GM19351 (cell line): ENCODE measurements at regions not wholly inside any gene's neighbourhood (a gene's known extent, or its start where the extent isn't known, plus 50 kb on each side); places are given as distances from the start of the nearest gene placed in this dataset.

Experiments used
- ATAC-seq: cut with Tn5 transposase; IDR thresholded peaks from one replicate; pipeline ENCODE4 v1.9.1; 2021; ENCODE audit warnings: mild to moderate bottlenecking, moderate library complexity; ENCODE audit not compliant: unreplicated experiment

DNA sequence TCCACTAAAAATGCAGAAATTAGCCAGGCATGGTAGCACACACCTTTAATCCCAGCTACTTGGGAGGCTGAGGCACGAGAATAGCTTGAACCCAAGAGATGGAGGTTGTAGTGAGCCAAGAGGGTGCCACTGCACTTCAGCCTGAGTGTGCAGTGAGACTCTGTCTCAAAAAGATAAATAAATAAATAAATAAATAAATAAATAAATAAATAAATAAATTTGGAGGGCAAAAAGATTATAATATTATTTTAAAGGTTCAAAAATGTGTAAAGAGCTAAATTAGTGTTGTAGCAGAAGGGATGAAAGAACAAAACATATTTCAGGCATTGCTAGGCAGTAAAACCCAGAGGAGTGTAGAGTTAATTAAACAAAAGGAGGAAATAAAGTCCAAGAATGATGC lies 1136.4 kb upstream of the CDH2 start:
- no peak for ATAC-seq

GRCh38 chr18:29311580-29311979 lies 1134.7 kb upstream of the CDH2 start:
- no peak for ATAC-seq

- ATAC-seq, result no peak
Observed at GRCh38 chr18:29309366-29309765, 1132.4 kb upstream of the CDH2 start.

DNA sequence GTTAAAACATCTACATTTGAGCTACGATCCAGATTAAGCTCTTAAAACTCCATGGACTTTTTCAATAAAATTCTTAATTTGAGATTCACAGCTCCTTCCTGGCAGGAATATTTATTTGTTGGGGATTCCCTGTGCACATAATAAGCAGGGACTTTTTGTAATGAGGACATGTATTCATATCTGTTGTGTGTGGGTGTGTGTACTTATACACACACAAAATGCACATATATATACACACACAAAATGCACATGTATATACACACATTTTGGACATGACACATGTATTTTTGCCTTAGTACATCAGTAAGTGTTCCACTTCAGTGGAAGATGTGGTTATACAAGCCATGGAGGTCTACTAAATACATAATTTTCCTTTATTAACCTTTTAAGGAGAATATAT lies 1131.1 kb upstream of the CDH2 start:
- ATAC-seq, result no peak

DNA sequence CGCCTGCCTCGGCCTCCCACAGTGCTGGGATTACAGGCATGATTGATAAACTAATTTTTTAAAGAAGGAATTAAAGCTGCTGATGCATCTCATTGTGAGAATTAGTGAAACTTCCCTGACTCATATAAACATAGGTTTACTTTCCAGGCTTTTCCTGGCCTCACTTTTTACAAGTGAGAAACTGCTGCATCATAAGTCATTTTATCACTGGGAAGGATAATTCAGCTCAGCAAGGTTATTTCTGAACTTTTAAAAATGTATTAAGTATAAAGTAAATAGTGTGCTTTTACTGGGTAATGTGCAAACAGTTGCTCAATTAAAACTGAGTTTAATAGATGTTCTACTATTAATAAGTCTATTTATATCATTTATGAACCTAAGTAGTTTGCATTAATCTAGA lies 1130.3 kb upstream of the CDH2 start:
- ATAC-seq, result no peak

DNA sequence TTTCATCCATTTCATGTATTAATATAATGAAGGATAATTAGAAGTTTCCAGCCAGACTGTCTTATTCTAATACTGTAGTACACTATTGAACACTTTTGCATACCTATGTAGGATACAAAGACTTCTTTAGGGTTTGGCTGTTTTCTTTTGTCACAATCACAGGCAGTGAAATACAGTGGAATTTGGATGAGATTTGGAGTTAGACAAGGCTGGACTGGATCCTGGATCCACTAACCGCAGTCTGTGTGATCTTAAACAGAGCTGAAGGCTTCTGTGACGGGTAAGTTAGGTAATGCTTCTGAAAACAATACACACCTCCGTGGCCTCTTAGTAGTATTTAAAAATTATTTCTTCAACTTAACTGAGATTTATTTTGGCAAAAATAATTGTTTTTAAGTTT lies 1128.6 kb upstream of the CDH2 start:
- ATAC-seq, result no peak

- ATAC-seq, result no peak
Observed at GRCh38 chr18:29301048-29301447, 1124.1 kb upstream of the CDH2 start.

GRCh38 chr18:29285471-29285870 lies 1108.5 kb upstream of the CDH2 start:
- no peak for ATAC-seq

DNA sequence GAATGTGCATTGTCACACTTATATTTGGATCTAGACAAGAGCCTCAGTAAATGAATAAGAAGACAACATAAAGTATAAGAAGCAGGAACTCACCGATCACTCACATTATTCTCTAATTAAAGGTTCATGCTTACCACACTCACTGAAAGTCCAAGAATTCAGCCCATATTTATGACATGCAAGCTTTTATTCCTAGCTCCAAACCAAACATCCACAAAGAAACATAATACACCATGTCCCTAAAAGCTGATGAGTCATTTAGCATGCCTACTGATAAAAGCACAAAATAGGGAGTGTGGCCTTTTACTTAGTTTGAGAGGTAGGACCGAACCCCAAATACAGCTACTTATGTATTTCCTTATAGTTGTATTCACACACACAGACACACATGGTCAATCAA lies 1094.6 kb upstream of the CDH2 start:
- no peak for ATAC-seq

GRCh38 chr18:29259838-29260237 lies 1082.9 kb upstream of the CDH2 start:
- no peak for ATAC-seq

- ATAC-seq, result no peak
Observed at GRCh38 chr18:29254123-29254522, 1077.2 kb upstream of the CDH2 start.

DNA sequence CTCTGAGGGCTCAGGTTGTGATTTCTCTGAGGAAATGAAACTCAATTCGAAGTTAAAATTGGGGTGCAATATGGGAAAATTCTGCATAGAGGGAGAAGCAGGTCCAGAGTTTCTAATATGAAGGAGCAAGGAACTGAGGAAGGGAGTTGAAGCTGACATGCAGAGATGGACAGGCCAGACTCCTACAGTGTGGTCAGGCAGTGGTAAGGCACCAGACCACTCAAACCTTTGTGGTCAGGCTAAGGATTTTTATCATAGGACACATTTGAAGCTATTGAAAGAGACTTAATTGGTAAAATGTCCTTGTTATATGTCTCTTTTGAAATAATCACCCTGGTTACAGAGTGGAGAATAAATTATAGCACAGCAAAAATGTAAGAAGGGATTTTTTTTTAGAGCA lies 1074.8 kb upstream of the CDH2 start:
- no peak for ATAC-seq

DNA sequence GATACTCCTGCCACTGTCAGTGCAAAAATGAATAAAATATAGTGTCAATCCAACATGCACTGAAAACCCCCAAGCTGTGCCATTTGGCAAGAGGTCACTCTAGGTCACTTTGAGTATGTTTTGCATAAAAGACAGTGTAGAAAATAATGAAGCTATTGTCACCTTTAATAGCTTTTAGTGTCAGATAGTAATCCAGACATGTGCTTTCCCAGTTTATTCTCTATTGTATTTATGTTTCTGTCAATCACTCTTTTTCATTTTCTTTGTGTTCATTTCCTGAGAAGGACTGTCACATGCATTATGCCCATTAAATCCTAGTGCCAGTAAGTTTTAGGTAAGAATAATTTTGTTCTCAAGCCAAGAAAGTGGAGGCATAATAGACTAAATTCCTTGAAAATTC lies 1073.9 kb upstream of the CDH2 start:
- ATAC-seq, result no peak

DNA sequence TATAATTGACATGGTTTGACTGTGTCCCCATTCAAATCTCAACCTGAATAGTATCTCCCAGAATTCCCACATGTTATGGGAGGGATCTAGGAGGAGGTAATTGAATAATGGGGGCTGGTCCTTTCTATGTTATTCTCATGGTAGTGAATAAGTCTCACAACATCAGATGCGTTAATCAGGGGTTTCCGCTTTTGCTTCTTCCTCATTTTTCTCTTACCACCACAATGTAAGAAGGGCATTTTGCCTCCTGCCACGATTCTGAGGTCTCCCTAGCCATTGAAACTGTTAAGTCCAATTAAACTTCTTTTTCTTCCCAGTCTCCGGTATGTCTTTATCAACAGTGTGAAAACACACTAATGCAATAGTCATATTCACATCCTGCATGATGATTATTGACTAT lies 1073.3 kb upstream of the CDH2 start:
- no peak for ATAC-seq

GRCh38 chr18:29248805-29249204 lies 1071.9 kb upstream of the CDH2 start:
- ATAC-seq, result no peak

GRCh38 chr18:29241199-29241598 lies 1064.3 kb upstream of the CDH2 start:
- ATAC-seq, result no peak

DNA sequence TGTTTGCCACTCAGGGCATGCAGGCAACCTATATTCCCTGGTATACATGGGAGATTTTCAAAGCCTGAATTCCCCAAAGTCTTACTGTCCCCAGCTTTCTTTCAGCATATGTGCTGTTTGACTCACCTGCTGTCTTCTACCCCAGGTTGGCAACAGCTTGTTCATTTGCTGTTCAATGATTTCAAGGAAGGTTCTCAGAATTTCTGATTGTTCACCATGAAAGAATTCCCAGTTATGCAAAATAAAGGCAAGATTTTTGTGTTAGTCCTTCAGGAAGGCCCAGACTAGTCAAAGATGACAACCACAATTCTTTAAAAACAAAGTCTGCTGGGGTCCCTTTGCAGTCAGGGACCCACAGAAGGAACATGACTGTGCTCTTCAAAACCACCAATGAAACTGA lies 1057.8 kb upstream of the CDH2 start:
- no peak for ATAC-seq

DNA sequence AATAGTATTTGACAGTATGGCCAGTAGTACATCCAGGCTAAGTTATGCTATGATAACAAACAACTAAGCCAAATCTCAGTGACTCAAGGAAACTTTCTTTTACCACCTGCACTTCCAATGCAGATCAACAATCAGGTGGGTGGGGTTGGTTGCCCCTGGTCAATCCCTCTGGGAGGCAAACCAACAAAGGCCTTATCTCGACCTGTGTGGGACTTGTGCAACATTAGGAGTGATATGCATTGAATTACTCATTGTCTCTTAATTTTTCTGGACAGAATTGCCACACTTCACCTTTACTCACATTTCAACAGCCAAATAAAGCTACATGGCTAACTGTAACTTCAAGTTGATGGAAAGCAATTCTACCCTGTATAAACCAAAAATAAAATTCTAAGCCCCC lies 1049.3 kb upstream of the CDH2 start:
- no peak for ATAC-seq

DNA sequence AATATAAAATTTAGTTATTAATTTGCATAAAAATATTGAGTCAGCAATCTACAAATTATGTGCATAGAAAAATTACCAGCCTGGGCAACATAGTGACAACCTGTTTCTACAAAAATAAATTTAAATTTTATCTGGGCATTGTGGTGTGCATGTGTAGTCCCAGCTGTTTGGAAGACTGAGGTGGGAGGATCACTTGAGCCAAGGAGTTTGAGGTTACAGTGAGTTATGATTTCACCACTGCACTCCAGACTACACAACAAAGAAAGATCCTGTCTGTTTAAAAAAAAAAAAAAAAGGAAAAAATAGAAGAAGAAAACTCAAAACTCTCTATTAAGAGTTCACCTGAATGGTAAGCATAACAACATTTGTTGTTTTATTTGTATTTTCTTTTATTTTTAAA lies 1048.4 kb upstream of the CDH2 start:
- ATAC-seq, result no peak

GRCh38 chr18:29218091-29218490 lies 1041.2 kb upstream of the CDH2 start:
- no peak for ATAC-seq

- no peak for ATAC-seq
Observed at GRCh38 chr18:29217124-29217915, 1040.4 kb upstream of the CDH2 start.

DNA sequence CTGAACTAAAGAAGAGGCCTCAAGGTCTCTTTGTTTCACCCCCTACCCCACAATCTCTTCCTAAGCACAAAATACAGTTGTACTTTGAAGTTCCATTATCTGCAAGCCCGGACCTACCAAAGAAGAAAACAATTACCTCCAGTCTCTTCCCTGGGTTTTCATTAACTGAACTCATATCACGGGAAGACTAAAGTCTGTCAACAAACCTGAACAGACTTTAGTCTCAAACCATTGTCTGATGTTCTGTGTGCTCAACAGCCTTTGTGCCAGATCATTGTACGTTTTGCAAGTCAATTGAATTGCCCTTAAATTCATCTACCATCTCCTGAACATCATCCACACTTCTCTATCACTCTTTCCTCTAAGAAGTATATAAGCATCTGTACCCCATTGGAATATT lies 1021.9 kb upstream of the CDH2 start:
- ATAC-seq, result no peak

- no peak for ATAC-seq
Observed at GRCh38 chr18:29196307-29196706, 1019.4 kb upstream of the CDH2 start.
